ENCODE measurements at regions not wholly inside any gene's neighbourhood (a gene's known extent, or its start where the extent isn't known, plus 50 kb on each side); places are given as distances from the start of the nearest gene placed in this dataset.

DNA sequence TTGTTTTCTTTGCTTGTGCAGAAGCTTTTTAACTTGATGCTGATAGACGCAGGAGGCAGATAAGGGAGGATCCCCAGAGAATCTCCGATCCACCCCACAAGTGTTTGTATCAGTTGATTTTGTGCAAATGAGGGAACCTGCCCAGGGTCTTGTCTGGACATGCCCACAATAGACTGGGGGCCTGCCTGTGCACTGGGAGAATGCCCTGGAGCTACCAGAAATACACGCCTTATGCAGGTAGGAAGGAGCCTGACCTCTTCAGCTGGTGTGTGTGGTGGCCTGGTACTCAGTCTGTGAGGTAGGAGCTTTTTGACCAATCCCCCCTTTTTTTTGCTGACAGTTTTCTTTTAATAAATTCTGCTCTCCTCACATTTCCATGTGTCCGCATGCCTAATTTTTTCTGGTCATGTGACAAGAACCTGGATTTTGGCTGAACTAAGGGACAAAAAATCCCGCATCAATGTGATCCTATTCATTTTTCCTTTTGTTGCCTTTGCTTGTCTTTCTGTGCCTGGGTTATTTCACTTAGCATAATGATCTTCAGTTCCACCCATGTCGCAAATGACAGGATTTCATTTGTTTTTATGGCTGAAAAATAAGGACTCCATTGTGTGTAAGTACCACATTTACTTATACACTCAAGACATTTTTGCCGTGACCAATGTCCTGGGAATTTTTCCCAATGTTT, 430.6 kb upstream of the NRG3 start:
- H3K9me3 ChIP-seq (replicated peaks in 1 of 2; ENCODE audit: control insufficient read depth in 1 of 2, insufficient read depth in 1 of 2, low read length in 2 of 2): peaks cover 6 to 8% of the 10 kb centered on the region in 2 donors

GRCh38 chr10:81450651-81451050, 424.3 kb upstream of the NRG3 start:
- Histone ChIP-seq H2AFZ (ENCODE audit: insufficient read depth, low read depth, low read length, poor library complexity, severe bottlenecking) (no peak overlapping the region), H4K20me1 (ENCODE audit: insufficient read depth, low read length) (no peaks in the 10 kb centered on the region), H3K79me2 (ENCODE audit: insufficient read depth, low read length) (no peaks in the 10 kb centered on the region), H3K36me3 (replicated peaks in 1 of 2; ENCODE audit: control insufficient read depth in 1 of 2, insufficient read depth in 2 of 2, low read length in 2 of 2) (no peaks in the 10 kb centered on the region), H3K27me3 (ENCODE audit: control insufficient read depth in 2 of 2, insufficient read depth in 2 of 2, low read length in 2 of 2) (no peaks in the 10 kb centered on the region), H3K9ac (ENCODE audit: insufficient read depth, low read length, poor library complexity, severe bottlenecking) (no peak overlapping the region), H3K27ac (ENCODE audit: low read depth in 1 of 2, low read length in 2 of 2) (no peak overlapping the region), H3K4me1 (ENCODE audit: control insufficient read depth in 1 of 2, insufficient read depth in 2 of 2, low read length in 2 of 2) (no peaks in the 10 kb centered on the region), H3K4me2 (replicated peaks; ENCODE audit: extremely low read depth, low read length, poor library complexity, severe bottlenecking) (no peak overlapping the region), H3K9me3 (replicated peaks in 1 of 2; ENCODE audit: control insufficient read depth in 1 of 2, insufficient read depth in 1 of 2, low read length in 2 of 2) (peaks cover 6 to 12% of the 10 kb centered on the region in 2 donors), H3K4me3 (replicated peaks in 1 of 3; ENCODE audit: low read depth in 2 of 3, low read length in 3 of 3) (no peak overlapping the region)
- Mint-ChIP-seq H3K4me1 (no peaks in the 10 kb centered on the region), H3K27ac (no peak overlapping the region), H3K36me3 (no peaks in the 10 kb centered on the region), H3K9me3 (peaks cover 0 to 6% (median 2%) of the 10 kb centered on the region in 7 donors), H3K4me3 (no peak overlapping the region), H3K27me3 (ENCODE audit: low read depth in 3 of 3) (no peaks in the 10 kb centered on the region)
- DNase-seq: no peak
- no peak for TF ChIP-seq CTCF (IDR thresholded peaks at IDR 0.05)
- intact Hi-C loops (cut with micrococcal nuclease): no loop called here
- no CpG with 5 or more reads among the region's 1 CpG for WGBS (ENCODE audit: insufficient coverage)

More for the DNA sequence above, 430.6 kb upstream of the NRG3 start:
- H3K27ac Mint-ChIP-seq: no peak overlapping the region
- peaks cover 0 to 9% (median 4%) of the 10 kb centered on the region in 7 donors for H3K9me3 Mint-ChIP-seq
- 91% methylated on average over 4 of the region's 7 CpGs for WGBS (ENCODE audit: insufficient coverage)
- Histone ChIP-seq H3K27ac (ENCODE audit: low read depth in 1 of 2, low read length in 2 of 2) (no peak overlapping the region), H3K4me2 (replicated peaks; ENCODE audit: extremely low read depth, low read length, poor library complexity, severe bottlenecking) (no peak overlapping the region), H3K4me3 (replicated peaks in 1 of 3; ENCODE audit: low read depth in 2 of 3, low read length in 3 of 3) (no peak overlapping the region), H3K36me3 (replicated peaks in 1 of 2; ENCODE audit: control insufficient read depth in 1 of 2, insufficient read depth in 2 of 2, low read length in 2 of 2) (no peaks in the 10 kb centered on the region), H3K9ac (ENCODE audit: insufficient read depth, low read length, poor library complexity, severe bottlenecking) (no peak overlapping the region), H4K20me1 (ENCODE audit: insufficient read depth, low read length) (no peaks in the 10 kb centered on the region), H3K79me2 (ENCODE audit: insufficient read depth, low read length) (no peaks in the 10 kb centered on the region), H3K4me1 (ENCODE audit: control insufficient read depth in 1 of 2, insufficient read depth in 2 of 2, low read length in 2 of 2) (no peaks in the 10 kb centered on the region), H2AFZ (ENCODE audit: insufficient read depth, low read depth, low read length, poor library complexity, severe bottlenecking) (no peak overlapping the region), H3K27me3 (ENCODE audit: control insufficient read depth in 2 of 2, insufficient read depth in 2 of 2, low read length in 2 of 2) (no peaks in the 10 kb centered on the region)
- no peaks in the 10 kb centered on the region for H3K36me3 Mint-ChIP-seq
- H3K4me3 Mint-ChIP-seq: no peak overlapping the region
- DNase-seq: no peak
- H3K27me3 Mint-ChIP-seq (ENCODE audit: low read depth in 3 of 3): no peaks in the 10 kb centered on the region
- intact Hi-C loops (cut with micrococcal nuclease): no loop called here
- H3K4me1 Mint-ChIP-seq: no peaks in the 10 kb centered on the region
- no peak for TF ChIP-seq CTCF (IDR thresholded peaks at IDR 0.05)
